SK-N-MC (cell line): ENCODE measurements at regions not wholly inside any gene's neighbourhood (a gene's known extent, or its start where the extent isn't known, plus 50 kb on each side); places are given as distances from the start of the nearest gene placed in this dataset.

ENCODE experiments used
- EZH2 ChIP-seq: fragments of 200-600 bp; sonication (generic); IDR thresholded peaks from one replicate; pipeline ENCODE4 v1.6.1; 2017; ENCODE audit warnings: antibody characterized with exemption
- FOXP2 ChIP-seq: optimal IDR thresholded peaks from 2 replicates; pipeline ENCODE3; 2011; ENCODE audit warnings: mild to moderate bottlenecking, moderate library complexity; ENCODE audit not compliant: insufficient read depth; ENCODE audit errors: extremely low read length, control extremely low read depth
- POLR2AphosphoS5 ChIP-seq: IDR thresholded peaks from 2 replicates; pipeline ENCODE4 v1.6.1; 2012; ENCODE audit warnings: mild to moderate bottlenecking, low read depth, low read length, borderline replicate concordance

DNA sequence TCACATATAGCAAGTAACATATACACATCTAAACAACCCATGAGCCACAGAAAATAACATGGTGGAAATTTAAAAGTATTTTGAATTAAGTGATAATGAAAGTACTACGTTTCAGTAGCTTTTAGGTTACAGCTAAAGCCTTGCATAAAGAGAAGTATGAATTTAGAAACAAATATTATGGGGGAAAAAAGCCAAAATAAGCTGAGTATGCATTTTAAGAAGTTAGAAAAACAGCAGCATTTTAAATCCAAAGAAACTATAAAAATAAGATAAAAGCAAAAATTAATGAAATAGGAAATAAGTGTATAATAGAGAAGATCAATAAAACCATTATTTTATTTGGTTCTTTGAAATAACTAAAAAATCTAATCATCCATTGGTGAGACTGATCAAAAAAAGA is 89.8 kb upstream of the ARHGEF7 start:
- TF ChIP-seq POLR2AphosphoS5 (no peak), EZH2 (no peak), FOXP2 (no peak)
